GM23248 (cell line): ENCODE measurements at regions not wholly inside any gene's neighbourhood (a gene's known extent, or its start where the extent isn't known, plus 50 kb on each side); places are given as distances from the start of the nearest gene placed in this dataset.

Experiments
- EZH2 ChIP-seq: fragments of 200-600 bp; sonication (generic); IDR thresholded peaks from 2 replicates; pipeline ENCODE4 v1.6.1; 2018; ENCODE audit warnings: antibody characterized with exemption, mild to moderate bottlenecking; ENCODE audit not compliant: insufficient read depth, poor library complexity, severe bottlenecking
- EZH2phosphoT487 ChIP-seq: fragments of 200-600 bp; sonication (generic); IDR thresholded peaks from 2 replicates; pipeline ENCODE4 v1.6.1; 2018; ENCODE audit warnings: antibody characterized with exemption, moderate library complexity, mild to moderate bottlenecking, low read depth; ENCODE audit not compliant: insufficient read depth

DNA sequence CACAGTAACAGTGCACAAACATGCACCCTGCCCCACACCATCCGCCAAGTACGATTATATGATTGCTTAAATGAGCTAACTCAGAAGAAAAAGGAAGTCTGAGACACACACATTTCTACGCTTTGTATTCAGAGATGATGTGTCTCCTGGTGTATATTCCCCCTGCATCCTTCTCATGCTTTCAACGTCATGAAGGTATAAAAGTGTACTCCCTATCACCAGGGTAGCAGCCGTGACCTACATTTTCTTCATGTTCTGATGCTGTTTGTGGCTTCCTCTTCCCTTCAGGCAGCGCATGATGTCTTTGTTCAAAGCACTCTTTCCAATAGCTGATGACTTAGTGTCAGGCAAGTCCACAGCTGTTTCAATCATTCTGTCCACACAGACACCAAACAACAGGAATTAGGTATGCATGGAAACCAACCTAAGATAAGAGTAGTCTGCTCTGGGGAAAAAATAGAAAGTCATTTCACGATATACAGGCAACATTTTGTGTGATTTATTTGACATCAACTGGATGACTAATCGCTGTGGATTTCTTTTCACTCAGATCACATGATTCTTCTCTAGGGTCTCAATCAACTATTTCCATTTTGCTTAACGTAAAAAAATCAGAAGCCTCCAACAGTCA lies 269.4 kb upstream of the PTGER4 start:
- TF ChIP-seq EZH2 = no peak
- no peak for TF ChIP-seq EZH2phosphoT487
